ENCODE measurements at regions not wholly inside any gene's neighbourhood (a gene's known extent, or its start where the extent isn't known, plus 50 kb on each side); places are given as distances from the start of the nearest gene placed in this dataset.
"Not testable (repeated sequence)": the region's sequence is repeated elsewhere in the genome, so short reads cannot be mapped to it uniquely, and the experiment has no call there.

- DNase-seq = no peak
Observed at GRCh38 chr9:106060885-106061284, 366.5 kb downstream of the TMEM38B start.

GRCh38 chr9:106062250-106062649 is 367.9 kb downstream of the TMEM38B start:
- no peak for DNase-seq

- DNase-seq = no peak
Observed at GRCh38 chr9:106065136-106065535, 370.8 kb downstream of the TMEM38B start.

GRCh38 chr9:106065579-106066214 is 371.4 kb downstream of the TMEM38B start:
- DNase-seq = no peak

- no peak for DNase-seq
Observed at GRCh38 chr9:106066940-106067524, 372.7 kb downstream of the TMEM38B start.

- DNase-seq = no peak
Observed at GRCh38 chr9:106069241-106069640, 374.9 kb downstream of the TMEM38B start.

GRCh38 chr9:106072421-106072820 is 378.1 kb downstream of the TMEM38B start:
- DNase-seq = no peak

GRCh38 chr9:106074006-106074405 is 379.7 kb downstream of the TMEM38B start:
- DNase-seq = no peak

- DNase-seq = no peak
Observed at GRCh38 chr9:106075236-106075959, 381.1 kb downstream of the TMEM38B start.

- no peak for DNase-seq
Observed at GRCh38 chr9:106075960-106076327, 381.6 kb downstream of the TMEM38B start.

GRCh38 chr9:106076711-106077110 is 382.4 kb downstream of the TMEM38B start:
- no peak for DNase-seq

GRCh38 chr9:106077731-106078130 is 383.4 kb downstream of the TMEM38B start:
- no peak for DNase-seq

GRCh38 chr9:106082621-106083020 is 388.3 kb downstream of the TMEM38B start:
- no peak for DNase-seq

- no peak for DNase-seq
Observed at GRCh38 chr9:106084702-106085101, 390.4 kb downstream of the TMEM38B start.

- DNase-seq = no peak
Observed at GRCh38 chr9:106085479-106085878, 391.1 kb downstream of the TMEM38B start.

- DNase-seq = no peak
Observed at GRCh38 chr9:106092083-106092482, 397.7 kb downstream of the TMEM38B start.

GRCh38 chr9:106102821-106103220 is 408.5 kb downstream of the TMEM38B start:
- DNase-seq = no peak

- no peak for DNase-seq
Observed at GRCh38 chr9:106104887-106105286, 410.5 kb downstream of the TMEM38B start.

- no peak for DNase-seq
Observed at GRCh38 chr9:106106396-106106795, 412.1 kb downstream of the TMEM38B start.

GRCh38 chr9:106107716-106108115 is 413.4 kb downstream of the TMEM38B start:
- no peak for DNase-seq

- not testable (repeated sequence) for DNase-seq
Observed at GRCh38 chr9:106109706-106110105, 415.4 kb downstream of the TMEM38B start.

- no peak for DNase-seq
Observed at GRCh38 chr9:106110483-106110882, 416.1 kb downstream of the TMEM38B start.

- no peak for DNase-seq
Observed at GRCh38 chr9:106111039-106111730, 416.8 kb downstream of the TMEM38B start.

- DNase-seq = no peak
Observed at GRCh38 chr9:106112935-106113334, 418.6 kb downstream of the TMEM38B start.

Data from activated CD8-positive, alpha-beta memory T cell treated with anti-CD3 and anti-CD28 coated beads for 24 hours (primary cell).